Keratinocyte (primary cell): ENCODE measurements at regions not wholly inside any gene's neighbourhood (a gene's known extent, or its start where the extent isn't known, plus 50 kb on each side); places are given as distances from the start of the nearest gene placed in this dataset.

Source experiments
- CTCF ChIP-seq, 3 experiments: IDR thresholded peaks in 1 of 3; conservative IDR thresholded peaks in 1 of 3; optimal IDR thresholded peaks in 1 of 3; 2 replicates in 2 of 3; 3 replicates in 1 of 3; pipeline versions ENCODE3 to v1.5.1; 2011; ENCODE audit warnings: low read length in 3 of 3, mild to moderate bottlenecking in 3 of 3, moderate library complexity in 2 of 3, control low read depth in 1 of 3, inconsistent platforms in 1 of 3; ENCODE audit not compliant: insufficient read depth in 2 of 3; ENCODE audit errors: extremely low read depth in 1 of 3
- EZH2 ChIP-seq: IDR thresholded peaks from one replicate; pipeline ENCODE4 v1.6.1; 2012; ENCODE audit warnings: inconsistent platforms, mild to moderate bottlenecking, low read length, moderate library complexity

- TF ChIP-seq EZH2: no peak
- TF ChIP-seq CTCF (optimal IDR thresholded peaks at IDR 0.05 in 1 of 3, IDR thresholded peaks at IDR 0.05 in 1 of 3, conservative IDR thresholded peaks at IDR 0.05 in 1 of 3; ENCODE audit: extremely low read depth in 1 of 3, insufficient read depth in 2 of 3, low read length in 3 of 3): no peak
Observed at GRCh38 chr13:62185631-62186255, 770.1 kb upstream of the PCDH20 start.
